Liver (tissue), 3 donors: ENCODE measurements at regions not wholly inside any gene's neighbourhood (a gene's known extent, or its start where the extent isn't known, plus 50 kb on each side); places are given as distances from the start of the nearest gene placed in this dataset.

Experiments
- ATF3 ChIP-seq: IDR thresholded peaks from 2 replicates; pipeline ENCODE4 v1.6.1; 2016; ENCODE audit warnings: antibody characterized with exemption
- CTCF ChIP-seq: fragments of 150-350 bp; IDR thresholded peaks from 2 replicates; pipeline ENCODE4 v1.5.1; 2017; ENCODE audit warnings: improper control_type of control experiment, low read depth, low read length; ENCODE audit not compliant: missing input control
- GABPA ChIP-seq, 2 donors: IDR thresholded peaks in 1 of 2; conservative IDR thresholded peaks in 1 of 2; 2 replicates each; pipeline ENCODE4 v1.6.1; 2016; ENCODE audit warnings: antibody characterized with exemption in 2 of 2, mild to moderate bottlenecking in 1 of 2, moderate library complexity in 1 of 2
- MAX ChIP-seq: IDR thresholded peaks from 2 replicates; pipeline ENCODE4 v1.6.1; 2016; ENCODE audit warnings: antibody characterized with exemption
- RAD21 ChIP-seq, 2 donors: IDR thresholded peaks; 2 replicates each; pipeline ENCODE4 v1.6.1; 2016; ENCODE audit warnings: antibody characterized with exemption in 2 of 2, mild to moderate bottlenecking in 2 of 2
- REST ChIP-seq: IDR thresholded peaks from 2 replicates; pipeline ENCODE4 v1.6.1; 2016; ENCODE audit warnings: antibody characterized with exemption, mild to moderate bottlenecking
- SP1 ChIP-seq: IDR thresholded peaks from 2 replicates; pipeline ENCODE4 v1.6.1; 2018; ENCODE audit warnings: antibody characterized with exemption, mild to moderate bottlenecking
- TAF1 ChIP-seq: conservative IDR thresholded peaks from 2 replicates; pipeline ENCODE4 v1.6.1; 2016; ENCODE audit warnings: antibody characterized with exemption, mild to moderate bottlenecking
- YY1 ChIP-seq: IDR thresholded peaks from 2 replicates; pipeline ENCODE4 v1.6.1; 2016; ENCODE audit warnings: antibody characterized with exemption, mild to moderate bottlenecking
- ZBTB33 ChIP-seq: IDR thresholded peaks from 2 replicates; pipeline ENCODE4 v1.6.1; 2016; ENCODE audit warnings: antibody characterized with exemption
- donor health status: healthy.
- donor health status: healthy.

GRCh38 chr9:134980991-134981390 is 63.3 kb upstream of the FCN1 start:
- TF ChIP-seq CTCF (no peak), MAX (no peak), ATF3 (no peak), GABPA (IDR thresholded peaks at IDR 0.05 in 1 of 2, conservative IDR thresholded peaks at IDR 0.05 in 1 of 2) (no peak), REST (no peak), RAD21 (IDR thresholded peaks at IDR 0.05) (no peak), ZBTB33 (no peak), TAF1 (no peak), SP1 (no peak), YY1 (no peak)
